GM12878 (cell line): ENCODE measurements at regions not wholly inside any gene's neighbourhood (a gene's known extent, or its start where the extent isn't known, plus 50 kb on each side); places are given as distances from the start of the nearest gene placed in this dataset.

Experiments used
- CBFB ChIP-seq: IDR thresholded peaks from 2 replicates; pipeline ENCODE4 v1.6.1; 2016; ENCODE audit warnings: antibody characterized with exemption, low read depth
- MTA2 ChIP-seq: fragments of 450-650 bp; IDR thresholded peaks from 2 replicates; pipeline ENCODE4 v1.6.1; 2016; ENCODE audit warnings: low read depth, mild to moderate bottlenecking, moderate library complexity
- PRDM15 ChIP-seq: fragments of 450-650 bp; formaldehyde crosslinking; IDR thresholded peaks from 2 replicates; pipeline ENCODE4 v1.4.0; 2020; ENCODE audit warnings: mild to moderate bottlenecking, moderate library complexity
- RCOR1 ChIP-seq: conservative IDR thresholded peaks from 2 replicates; pipeline ENCODE4 v1.6.1; 2012; ENCODE audit warnings: low read depth, low read length, improper control_type of control experiment
- YY1 ChIP-seq: IDR thresholded peaks from 2 replicates; pipeline ENCODE4 v1.6.1; 2011; ENCODE audit warnings: low read depth, mild to moderate bottlenecking, low read length
- ZBED1 ChIP-seq: IDR thresholded peaks from 2 replicates; pipeline ENCODE4 v1.6.1; 2016; ENCODE audit warnings: borderline replicate concordance
- ZNF217 ChIP-seq: fragments of 450-650 bp; IDR thresholded peaks from 2 replicates; pipeline ENCODE4 v1.6.1; 2017; ENCODE audit warnings: antibody characterized with exemption, mild to moderate bottlenecking
- TF ChIP-seq, protein P1 (sequence below): fragments of 450-650 bp; IDR thresholded peaks from 2 replicates; pipeline ENCODE4 v1.6.1; 2016; ENCODE audit warnings: mild to moderate bottlenecking
- TF ChIP-seq, protein P2 (sequence below): IDR thresholded peaks from 2 replicates; pipeline ENCODE4 v1.6.1; 2011; ENCODE audit warnings: low read depth, mild to moderate bottlenecking, low read length, moderate library complexity, borderline replicate concordance; ENCODE audit errors: extremely low read depth

GRCh38 chr10:51005551-51005950 lies 68.7 kb upstream of the PRKG1 start (continued):
- no peak for TF ChIP-seq PRDM15 (CRISPR knock-in tag)
- TF ChIP-seq RCOR1, result no peak
- TF ChIP-seq ZBED1, result no peak
- no peak for TF ChIP-seq MTA2
- TF ChIP-seq, protein P1, sequence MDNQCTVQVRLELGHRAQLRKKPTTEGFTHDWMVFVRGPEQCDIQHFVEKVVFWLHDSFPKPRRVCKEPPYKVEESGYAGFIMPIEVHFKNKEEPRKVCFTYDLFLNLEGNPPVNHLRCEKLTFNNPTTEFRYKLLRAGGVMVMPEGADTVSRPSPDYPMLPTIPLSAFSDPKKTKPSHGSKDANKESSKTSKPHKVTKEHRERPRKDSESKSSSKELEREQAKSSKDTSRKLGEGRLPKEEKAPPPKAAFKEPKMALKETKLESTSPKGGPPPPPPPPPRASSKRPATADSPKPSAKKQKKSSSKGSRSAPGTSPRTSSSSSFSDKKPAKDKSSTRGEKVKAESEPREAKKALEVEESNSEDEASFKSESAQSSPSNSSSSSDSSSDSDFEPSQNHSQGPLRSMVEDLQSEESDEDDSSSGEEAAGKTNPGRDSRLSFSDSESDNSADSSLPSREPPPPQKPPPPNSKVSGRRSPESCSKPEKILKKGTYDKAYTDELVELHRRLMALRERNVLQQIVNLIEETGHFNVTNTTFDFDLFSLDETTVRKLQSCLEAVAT, result no peak
- TF ChIP-seq ZNF217, result no peak
- TF ChIP-seq CBFB, result no peak
- TF ChIP-seq, protein P2, sequence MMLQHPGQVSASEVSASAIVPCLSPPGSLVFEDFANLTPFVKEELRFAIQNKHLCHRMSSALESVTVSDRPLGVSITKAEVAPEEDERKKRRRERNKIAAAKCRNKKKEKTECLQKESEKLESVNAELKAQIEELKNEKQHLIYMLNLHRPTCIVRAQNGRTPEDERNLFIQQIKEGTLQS, result no peak
- TF ChIP-seq YY1, result no peak
- TF ChIP-seq, all 136 proteins: peak for 0
